GM21723 (cell line): ENCODE measurements at regions not wholly inside any gene's neighbourhood (a gene's known extent, or its start where the extent isn't known, plus 50 kb on each side); places are given as distances from the start of the nearest gene placed in this dataset.

Experiments
- ATAC-seq: cut with Tn5 transposase; IDR thresholded peaks from one replicate; pipeline ENCODE4 v1.9.1; 2021; ENCODE audit warnings: mild to moderate bottlenecking, moderate library complexity; ENCODE audit not compliant: unreplicated experiment

DNA sequence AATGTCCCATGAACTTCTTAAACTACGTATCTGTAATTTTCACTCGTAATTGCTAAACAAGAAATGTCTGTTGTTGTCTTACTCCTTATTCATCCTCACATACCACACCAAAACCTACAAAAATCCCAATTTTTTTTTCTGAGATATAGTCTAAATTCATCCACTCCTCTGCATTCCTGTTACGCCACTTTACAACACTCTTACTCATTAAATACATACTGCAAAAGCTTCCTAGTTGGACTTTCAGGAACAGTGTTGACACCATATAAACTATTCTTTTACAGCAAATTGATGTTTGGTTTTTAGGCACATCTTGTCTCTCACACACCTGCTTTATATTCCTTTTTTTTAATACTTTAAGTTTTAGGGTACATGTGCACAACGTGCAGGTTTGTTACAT, 934.9 kb upstream of the CADM2 start:
- no peak for ATAC-seq

DNA sequence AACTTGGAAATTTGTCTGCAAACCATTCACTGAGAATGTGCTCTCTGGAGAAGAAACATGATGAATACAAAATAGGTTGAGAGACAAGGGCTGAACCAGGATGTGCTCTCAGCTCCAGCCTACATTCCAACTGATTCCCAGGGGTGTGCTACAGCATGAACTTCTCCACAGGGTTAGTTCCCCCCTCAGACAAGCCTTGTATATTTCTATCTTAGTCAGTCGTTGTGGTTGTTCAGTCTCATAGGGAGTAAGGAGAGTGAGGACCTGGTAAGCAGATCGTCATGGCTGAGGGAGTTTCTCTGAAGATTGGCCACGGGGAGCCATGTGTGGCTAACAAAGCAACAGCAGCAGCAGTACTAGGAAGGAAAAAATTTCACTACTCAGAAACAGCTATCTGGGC, 919.7 kb upstream of the CADM2 start:
- ATAC-seq: no peak

DNA sequence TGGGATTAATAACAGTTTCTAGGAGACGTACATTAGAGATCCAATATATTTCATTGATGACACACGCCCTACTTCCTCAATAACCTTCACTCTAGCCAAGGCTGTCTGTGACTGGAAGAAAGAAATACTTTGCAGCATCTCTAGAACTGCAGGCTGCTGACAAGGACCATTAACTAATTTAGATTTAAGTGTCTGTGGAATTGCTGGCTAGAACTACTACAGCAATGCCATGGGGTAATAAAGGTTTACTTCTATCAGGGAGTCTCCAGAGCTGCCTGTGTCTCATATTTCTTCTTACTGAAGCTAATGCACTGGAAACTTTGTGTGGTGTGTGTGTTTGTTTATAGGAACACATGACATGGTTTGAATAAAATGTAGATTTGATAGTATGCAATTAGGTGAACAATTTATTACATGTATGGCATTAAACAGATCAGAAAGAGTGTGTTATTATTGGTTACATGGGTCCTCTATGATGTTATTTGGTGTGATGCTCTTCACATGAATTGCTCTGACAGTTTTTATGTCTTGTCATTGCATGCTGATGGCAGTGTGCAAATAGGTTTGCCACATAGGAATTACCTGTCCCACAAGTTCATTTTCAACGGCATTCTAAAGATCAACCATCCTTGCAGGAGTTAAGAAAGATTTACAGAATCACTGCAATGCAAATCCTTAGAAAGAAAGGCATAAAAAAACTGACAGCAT, 916.2 kb upstream of the CADM2 start:
- ATAC-seq: no peak

GRCh38 chr3:84066915-84067314, 891.9 kb upstream of the CADM2 start:
- ATAC-seq: no peak

DNA sequence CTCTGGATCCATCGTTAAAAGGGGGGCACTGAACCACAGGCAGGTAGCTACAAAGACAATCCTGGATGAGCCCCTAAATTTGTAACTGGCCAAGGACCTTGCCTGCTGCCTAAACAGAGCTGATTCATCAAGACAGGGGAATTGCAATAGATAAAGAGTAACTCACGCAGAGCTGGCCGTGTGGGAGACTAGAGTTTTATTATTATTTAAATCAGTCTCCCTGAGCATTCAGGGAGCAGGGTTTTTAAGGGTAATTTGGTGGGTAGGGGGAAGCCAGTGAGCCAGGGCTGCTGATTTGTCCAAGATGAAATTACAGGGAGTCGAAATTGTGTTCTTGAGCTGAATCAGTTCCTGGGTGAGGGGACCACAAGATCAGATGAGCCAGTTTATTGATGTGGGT, 885.1 kb upstream of the CADM2 start:
- no peak for ATAC-seq

- no peak for ATAC-seq
Observed at GRCh38 chr3:84074767-84075166, 884.0 kb upstream of the CADM2 start.

DNA sequence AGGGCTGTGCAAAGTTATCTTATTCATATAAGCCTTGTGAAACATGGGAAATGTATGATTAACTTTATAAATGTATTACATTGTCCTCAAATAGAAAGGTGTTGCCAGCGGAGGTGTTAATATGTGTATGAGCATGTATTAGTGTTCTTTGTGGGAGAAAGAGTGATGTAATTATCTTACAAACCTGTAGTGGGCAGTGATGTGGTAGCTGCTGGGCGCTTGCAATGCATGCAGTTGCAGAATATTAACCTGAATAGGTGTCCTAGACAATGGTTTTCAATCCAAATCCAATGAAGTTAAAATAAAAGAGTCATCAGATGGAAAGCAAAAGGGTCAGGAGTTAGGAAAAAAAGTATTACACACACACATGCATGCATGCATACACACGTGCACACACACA, 881.3 kb upstream of the CADM2 start:
- ATAC-seq: no peak

DNA sequence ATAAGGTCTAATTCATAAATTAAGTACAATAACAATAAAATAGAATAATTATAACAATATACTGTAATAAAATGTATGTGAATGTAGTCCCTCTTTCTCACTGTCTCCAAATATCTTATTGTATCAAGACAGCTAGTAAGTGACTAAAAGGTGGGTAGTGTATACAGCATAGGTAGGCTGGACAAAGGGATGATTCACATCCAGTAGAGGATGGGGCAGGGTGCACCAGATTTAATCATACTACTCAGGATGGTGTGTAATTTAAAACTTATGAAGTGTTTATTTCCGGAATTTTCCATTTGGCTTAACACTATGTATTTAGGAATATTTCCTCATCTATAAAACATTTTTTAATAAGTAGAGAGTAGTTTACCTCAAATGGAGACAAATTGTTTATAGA, 876.1 kb upstream of the CADM2 start:
- ATAC-seq: no peak

DNA sequence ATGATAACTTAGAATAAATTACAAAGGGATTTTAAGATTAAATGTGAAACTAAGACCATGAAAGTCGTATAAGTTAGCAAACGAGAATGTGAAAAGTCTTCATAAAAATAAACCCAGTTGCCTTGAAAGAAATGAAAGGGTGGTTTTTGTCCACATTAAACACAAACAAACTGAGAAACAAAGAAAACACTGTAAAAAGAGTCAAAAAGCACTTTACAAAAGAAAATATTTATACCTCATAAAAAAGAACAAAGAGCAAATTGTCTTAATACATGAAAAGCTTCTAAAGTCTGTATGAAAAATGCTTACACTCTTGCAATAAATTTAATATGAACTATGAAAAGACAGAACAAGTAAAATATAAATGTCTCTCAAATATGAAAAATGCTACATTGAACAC, 865.9 kb upstream of the CADM2 start:
- no peak for ATAC-seq

- ATAC-seq: no peak
Observed at GRCh38 chr3:84096188-84096587, 862.6 kb upstream of the CADM2 start.

DNA sequence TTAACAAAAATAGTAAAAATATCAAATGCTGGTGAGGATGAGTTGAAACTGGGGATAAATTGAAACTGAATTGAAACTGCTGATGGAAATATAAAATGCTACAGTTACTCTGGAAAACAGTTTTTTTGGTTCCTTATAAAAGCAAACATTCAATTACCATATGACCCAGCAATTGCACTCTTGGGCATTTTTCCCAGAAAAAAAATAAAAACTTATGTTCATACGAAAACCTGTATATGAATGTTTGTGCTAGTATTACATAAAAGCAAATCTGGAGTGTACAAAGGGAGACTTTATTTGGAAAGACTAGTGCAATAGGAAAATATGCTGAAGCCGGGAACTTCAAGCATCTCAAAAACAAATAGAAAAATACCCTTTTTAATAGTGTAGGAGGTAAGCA, 857.9 kb upstream of the CADM2 start:
- no peak for ATAC-seq

DNA sequence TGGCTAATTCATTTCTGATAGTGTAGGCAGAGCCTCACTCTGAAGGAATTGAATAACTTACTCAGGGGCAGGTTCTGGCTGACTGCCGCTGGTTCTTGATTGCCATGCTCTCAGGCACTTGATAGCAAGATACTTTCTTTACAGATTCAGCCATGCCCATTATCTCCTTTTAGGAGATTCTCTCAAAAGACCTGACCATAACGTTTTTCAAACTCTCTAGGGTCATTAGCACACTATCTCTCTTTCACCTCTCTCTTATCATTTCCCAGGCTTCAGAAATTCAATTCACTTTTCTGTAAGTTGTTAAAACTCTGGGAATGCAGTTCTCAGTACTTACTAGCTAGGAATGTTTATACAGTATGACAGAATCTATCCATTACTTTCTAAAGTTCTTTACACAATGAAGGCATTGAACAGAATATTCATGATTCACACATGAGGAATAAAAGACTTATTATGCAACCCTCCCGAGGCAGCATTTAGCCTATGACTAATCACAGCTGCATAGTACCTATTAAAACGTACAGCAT, 850.3 kb upstream of the CADM2 start:
- no peak for ATAC-seq

DNA sequence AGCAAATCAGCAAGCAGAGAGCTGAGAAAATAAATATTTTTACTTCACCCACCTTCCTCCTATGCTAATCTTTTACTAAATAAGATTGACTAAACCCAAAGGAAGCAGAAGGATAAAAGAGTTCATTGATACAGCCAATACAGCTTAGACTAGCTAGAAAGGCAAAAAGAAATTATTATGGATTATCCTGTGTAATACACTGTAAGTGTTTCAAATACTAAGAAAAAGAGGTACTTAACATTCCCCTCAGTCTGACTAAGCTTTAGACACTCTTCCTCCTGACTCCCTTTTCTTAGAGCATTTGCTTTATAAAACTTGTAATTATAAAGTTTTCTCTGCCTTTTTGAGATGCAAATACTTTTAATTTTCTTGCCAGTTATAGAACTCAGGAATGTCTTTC, 848.9 kb upstream of the CADM2 start:
- no peak for ATAC-seq

GRCh38 chr3:84110787-84111186, 848.0 kb upstream of the CADM2 start:
- no peak for ATAC-seq

DNA sequence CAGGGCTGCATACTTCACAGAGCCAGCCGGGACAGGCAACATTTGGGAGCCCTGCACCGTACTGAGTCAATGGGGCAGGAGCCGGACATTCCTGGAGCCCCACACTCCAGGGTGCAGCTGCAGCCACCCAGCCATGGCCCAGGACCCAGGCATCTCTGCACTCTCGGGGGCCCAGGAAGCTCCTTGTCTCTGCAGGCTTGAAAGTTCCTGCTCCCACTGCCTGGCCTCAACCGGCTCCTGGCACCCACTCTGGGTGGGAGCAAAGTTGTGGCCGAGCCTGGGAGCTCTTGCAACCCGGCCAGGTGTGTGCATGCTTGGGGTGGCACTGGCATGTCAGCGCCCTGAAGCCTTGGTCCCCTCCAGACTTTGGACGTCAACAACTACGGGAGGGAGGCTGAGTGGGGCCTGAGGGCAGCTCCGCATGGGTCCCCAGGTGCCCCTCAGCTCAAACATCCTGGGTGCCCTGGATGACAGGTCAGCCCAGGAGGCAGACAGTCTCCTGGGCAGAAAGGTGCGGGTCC, 833.5 kb upstream of the CADM2 start:
- ATAC-seq: no peak

GRCh38 chr3:84125760-84126159, 833.0 kb upstream of the CADM2 start:
- no peak for ATAC-seq

DNA sequence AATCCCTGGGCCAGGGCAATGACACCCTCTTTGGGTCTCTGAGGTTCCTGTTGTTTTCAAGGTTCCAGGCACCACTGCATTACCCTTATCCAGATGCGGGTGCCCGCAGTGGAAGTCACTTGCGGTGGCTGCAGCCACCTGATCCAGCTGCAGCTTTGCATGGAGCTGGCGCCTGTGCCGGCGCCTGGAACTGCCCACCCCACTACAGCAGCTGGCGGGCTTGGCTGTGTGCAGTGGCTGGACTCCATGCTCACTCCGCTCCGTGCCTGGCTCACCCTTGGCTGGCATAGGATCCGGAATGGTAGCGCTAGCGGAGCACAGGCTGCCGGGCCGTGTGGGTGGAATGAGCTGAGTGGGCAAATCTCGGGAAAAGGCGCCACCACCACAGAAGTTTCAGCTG, 832.6 kb upstream of the CADM2 start:
- ATAC-seq: no peak

GRCh38 chr3:84128024-84128423, 830.8 kb upstream of the CADM2 start:
- ATAC-seq: no peak

GRCh38 chr3:84136425-84136824, 822.4 kb upstream of the CADM2 start:
- no peak for ATAC-seq

DNA sequence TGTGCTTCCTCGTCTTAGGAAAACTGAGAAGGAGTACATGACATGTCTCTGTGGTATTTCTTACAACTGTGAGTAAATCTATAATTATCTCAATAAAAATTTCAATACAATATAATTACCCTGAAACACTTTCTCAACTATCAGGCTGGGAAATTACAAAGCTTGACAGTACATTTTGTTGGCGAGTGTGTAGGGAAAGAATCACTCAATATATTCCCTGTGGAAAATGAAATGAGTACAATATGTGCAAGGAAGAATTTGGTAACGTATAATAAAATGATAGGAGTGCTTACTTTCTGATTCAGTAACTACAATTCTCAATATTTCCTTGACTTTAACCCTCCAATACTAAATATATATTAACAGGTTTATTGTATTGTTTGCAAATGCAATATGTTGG, 818.2 kb upstream of the CADM2 start:
- ATAC-seq: no peak

DNA sequence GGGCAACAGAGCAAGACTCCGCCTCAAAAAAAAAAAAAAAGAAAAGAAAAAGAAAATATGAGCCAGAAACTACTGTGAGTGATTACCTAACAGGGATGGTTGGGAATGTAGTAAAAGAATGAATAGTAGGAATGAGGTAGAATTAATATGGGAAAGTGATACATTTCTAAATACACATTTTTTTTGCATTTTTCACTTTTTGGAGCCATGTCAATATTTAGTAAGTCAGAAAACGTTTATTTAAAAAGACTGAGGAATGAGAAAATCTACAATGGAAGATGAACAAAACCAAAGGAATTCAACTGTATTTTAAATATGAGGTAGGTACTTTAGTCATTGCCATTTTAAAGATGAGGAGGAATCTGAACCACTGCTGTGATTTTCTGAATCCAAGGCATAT, 817.2 kb upstream of the CADM2 start:
- no peak for ATAC-seq

DNA sequence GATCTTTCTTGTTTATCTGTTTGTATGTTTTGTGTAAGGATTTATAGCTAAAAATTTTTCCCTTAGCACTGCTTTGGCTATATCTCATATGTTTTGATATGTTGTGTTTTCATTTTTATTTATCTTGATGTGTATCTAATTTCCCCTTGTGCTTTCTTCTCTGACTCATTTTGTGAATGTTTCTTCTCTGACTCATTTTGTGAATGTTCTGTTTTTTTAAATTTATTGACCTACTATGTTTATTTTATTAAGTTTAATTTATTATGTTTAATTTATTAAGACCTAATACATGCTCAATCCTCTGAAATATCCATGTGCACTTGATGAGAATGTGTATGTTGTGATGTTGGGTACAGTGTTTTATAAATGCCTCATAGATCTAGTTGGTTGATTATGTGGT, 793.5 kb upstream of the CADM2 start:
- ATAC-seq: no peak

DNA sequence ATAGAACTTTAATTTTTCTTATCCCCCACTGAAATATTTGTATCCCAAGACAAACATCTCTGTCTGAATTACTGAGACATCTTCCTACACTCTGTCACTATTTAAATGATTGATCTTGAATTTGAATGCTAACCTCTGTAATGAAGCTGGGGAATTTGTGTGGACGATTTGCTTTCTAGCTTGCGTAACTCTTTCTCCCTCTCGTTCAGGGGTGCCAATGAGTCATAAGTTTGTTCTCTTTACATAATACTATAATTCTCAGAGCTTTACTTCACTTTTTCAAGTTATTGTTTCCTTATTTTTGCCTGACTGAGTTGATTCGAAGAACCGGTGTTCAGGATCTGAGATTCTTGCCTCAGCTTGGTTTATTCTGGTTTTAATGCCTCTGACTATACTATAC, 783.3 kb upstream of the CADM2 start:
- no peak for ATAC-seq
